ENCODE measurements at regions not wholly inside any gene's neighbourhood (a gene's known extent, or its start where the extent isn't known, plus 50 kb on each side); places are given as distances from the start of the nearest gene placed in this dataset.

- TF ChIP-seq CTCF (conservative IDR thresholded peaks at IDR 0.05), result no peak
- no peak for TF ChIP-seq EZH2 (IDR thresholded peaks at IDR 0.05; ENCODE audit: low read depth)
Measured at GRCh38 chr9:80091526-80091925, 519.8 kb downstream of the TLE4 start.
